ENCODE measurements at regions not wholly inside any gene's neighbourhood (a gene's known extent, or its start where the extent isn't known, plus 50 kb on each side); places are given as distances from the start of the nearest gene placed in this dataset.
A peak's percentile ranks its signal among the peaks of the same experiment; 100 is the strongest.
"Not testable (repeated sequence)": the region's sequence is repeated elsewhere in the genome, so short reads cannot be mapped to it uniquely, and the experiment has no call there.

- Mint-ChIP-seq H3K9me3 (peaks cover 3% of the 10 kb centered on the region), H3K27ac (no peak overlapping the region), H3K4me1 (peaks cover 1% of the 10 kb centered on the region), H3K36me3 (ENCODE audit: low read depth) (no peaks in the 10 kb centered on the region), H3K27me3 (no peaks in the 10 kb centered on the region), H3K4me3 (no peak overlapping the region)
- intact Hi-C loops (cut with micrococcal nuclease) = no loop called here
- peak; percentile 57 for DNase-seq
These were observed 127.3 kb upstream of the PLD5 start for GRCh38 chr1:242651817-242652216.

GRCh38 chr1:242641461-242641860 lies 117.0 kb upstream of the PLD5 start:
- DNase-seq = no peak
- Mint-ChIP-seq H3K9me3 (no peaks in the 10 kb centered on the region), H3K27me3 (no peaks in the 10 kb centered on the region), H3K4me3 (no peak overlapping the region), H3K27ac (no peak overlapping the region), H3K36me3 (ENCODE audit: low read depth) (no peaks in the 10 kb centered on the region), H3K4me1 (no peaks in the 10 kb centered on the region)
- intact Hi-C loops (cut with micrococcal nuclease) = no loop called here

- H3K27ac Mint-ChIP-seq = no peak overlapping the region
- H3K36me3 Mint-ChIP-seq (ENCODE audit: low read depth) = no peaks in the 10 kb centered on the region
- intact Hi-C loops (cut with micrococcal nuclease) = no loop called here
These were observed 114.6 kb upstream of the PLD5 start for GRCh38 chr1:242639104-242639503.

GRCh38 chr1:242634732-242635131 lies 110.2 kb upstream of the PLD5 start:
- H3K9me3 Mint-ChIP-seq = no peaks in the 10 kb centered on the region
- intact Hi-C loops (cut with micrococcal nuclease) = no loop called here
- DNase-seq = no peak
- H3K27me3 Mint-ChIP-seq = no peaks in the 10 kb centered on the region
- no peaks in the 10 kb centered on the region for H3K36me3 Mint-ChIP-seq (ENCODE audit: low read depth)
- H3K4me3 Mint-ChIP-seq = no peak overlapping the region
- H3K4me1 Mint-ChIP-seq = no peaks in the 10 kb centered on the region
- H3K27ac Mint-ChIP-seq = no peak overlapping the region

More at GRCh38 chr1:242639104-242639503, 114.6 kb upstream of the PLD5 start:
- H3K9me3 Mint-ChIP-seq = no peaks in the 10 kb centered on the region
- DNase-seq = peak; percentile 11
- no peaks in the 10 kb centered on the region for H3K27me3 Mint-ChIP-seq
- no peak overlapping the region for H3K4me3 Mint-ChIP-seq
- H3K4me1 Mint-ChIP-seq = no peaks in the 10 kb centered on the region

- H3K9me3 Mint-ChIP-seq = no peaks in the 10 kb centered on the region
- intact Hi-C loops (cut with micrococcal nuclease) = no loop called here
- H3K36me3 Mint-ChIP-seq (ENCODE audit: low read depth) = no peaks in the 10 kb centered on the region
- no peaks in the 10 kb centered on the region for H3K4me1 Mint-ChIP-seq
- H3K27ac Mint-ChIP-seq = no peak overlapping the region
- H3K4me3 Mint-ChIP-seq = no peak overlapping the region
- DNase-seq = no peak
- H3K27me3 Mint-ChIP-seq = no peaks in the 10 kb centered on the region
These were observed 104.9 kb upstream of the PLD5 start for GRCh38 chr1:242629396-242629795.

GRCh38 chr1:242623756-242624155 lies 99.3 kb upstream of the PLD5 start:
- H3K27ac Mint-ChIP-seq = no peak overlapping the region
- no peaks in the 10 kb centered on the region for H3K27me3 Mint-ChIP-seq
- DNase-seq = no peak
- peaks cover 2% of the 10 kb centered on the region for H3K9me3 Mint-ChIP-seq
- intact Hi-C loops (cut with micrococcal nuclease) = no loop called here
- H3K4me1 Mint-ChIP-seq = no peaks in the 10 kb centered on the region
- H3K4me3 Mint-ChIP-seq = no peak overlapping the region
- no peaks in the 10 kb centered on the region for H3K36me3 Mint-ChIP-seq (ENCODE audit: low read depth)

GRCh38 chr1:242623119-242623518 lies 98.6 kb upstream of the PLD5 start:
- no peaks in the 10 kb centered on the region for H3K36me3 Mint-ChIP-seq (ENCODE audit: low read depth)
- no peak for DNase-seq
- no peak overlapping the region for H3K4me3 Mint-ChIP-seq
- no peak overlapping the region for H3K27ac Mint-ChIP-seq
- H3K27me3 Mint-ChIP-seq = no peaks in the 10 kb centered on the region
- H3K9me3 Mint-ChIP-seq = peaks cover 6% of the 10 kb centered on the region
- intact Hi-C loops (cut with micrococcal nuclease) = no loop called here
- no peaks in the 10 kb centered on the region for H3K4me1 Mint-ChIP-seq

GRCh38 chr1:242613266-242613815 lies 88.8 kb upstream of the PLD5 start:
- H3K36me3 Mint-ChIP-seq (ENCODE audit: low read depth) = no peaks in the 10 kb centered on the region
- no peak overlapping the region for H3K4me3 Mint-ChIP-seq
- H3K27ac Mint-ChIP-seq = no peak overlapping the region
- intact Hi-C loops (cut with micrococcal nuclease) = no loop called here
- no peaks in the 10 kb centered on the region for H3K4me1 Mint-ChIP-seq
- no peaks in the 10 kb centered on the region for H3K9me3 Mint-ChIP-seq
- DNase-seq = no peak
- no peaks in the 10 kb centered on the region for H3K27me3 Mint-ChIP-seq

GRCh38 chr1:242610209-242610608 lies 85.7 kb upstream of the PLD5 start:
- DNase-seq = no peak
- Mint-ChIP-seq H3K4me1 (no peaks in the 10 kb centered on the region), H3K27me3 (no peaks in the 10 kb centered on the region), H3K36me3 (ENCODE audit: low read depth) (no peaks in the 10 kb centered on the region), H3K9me3 (no peaks in the 10 kb centered on the region), H3K4me3 (no peak overlapping the region), H3K27ac (no peak overlapping the region)
- intact Hi-C loops (cut with micrococcal nuclease) = no loop called here

- Mint-ChIP-seq H3K4me3 (no peak overlapping the region), H3K27me3 (no peaks in the 10 kb centered on the region), H3K27ac (no peak overlapping the region), H3K36me3 (ENCODE audit: low read depth) (no peaks in the 10 kb centered on the region), H3K4me1 (no peaks in the 10 kb centered on the region), H3K9me3 (no peaks in the 10 kb centered on the region)
- no peak for DNase-seq
- intact Hi-C loops (cut with micrococcal nuclease) = no loop called here
These were observed 81.0 kb upstream of the PLD5 start for GRCh38 chr1:242605521-242605920.

- H3K36me3 Mint-ChIP-seq (ENCODE audit: low read depth) = no peaks in the 10 kb centered on the region
- intact Hi-C loops (cut with micrococcal nuclease) = no loop called here
- no peak for DNase-seq
- H3K27me3 Mint-ChIP-seq = no peaks in the 10 kb centered on the region
- no peak overlapping the region for H3K27ac Mint-ChIP-seq
- H3K4me3 Mint-ChIP-seq = no peak overlapping the region
- H3K9me3 Mint-ChIP-seq = peaks cover 5% of the 10 kb centered on the region
- no peaks in the 10 kb centered on the region for H3K4me1 Mint-ChIP-seq
These were observed 77.5 kb upstream of the PLD5 start for GRCh38 chr1:242602001-242602400.

- H3K27me3 Mint-ChIP-seq; DNase-seq; H3K9me3 Mint-ChIP-seq; H3K4me1 Mint-ChIP-seq; H3K4me3 Mint-ChIP-seq; H3K27ac Mint-ChIP-seq; H3K36me3 Mint-ChIP-seq (ENCODE audit: low read depth); intact Hi-C loops (cut with micrococcal nuclease): not testable (repeated sequence)
These were observed 69.3 kb upstream of the PLD5 start for GRCh38 chr1:242593756-242594155.

GRCh38 chr1:242586360-242586680 lies 61.8 kb upstream of the PLD5 start:
- no peaks in the 10 kb centered on the region for H3K27me3 Mint-ChIP-seq
- no peaks in the 10 kb centered on the region for H3K4me1 Mint-ChIP-seq
- H3K36me3 Mint-ChIP-seq (ENCODE audit: low read depth) = no peaks in the 10 kb centered on the region
- intact Hi-C loops (cut with micrococcal nuclease) = no loop called here
- no peak overlapping the region for H3K27ac Mint-ChIP-seq
- H3K4me3 Mint-ChIP-seq = no peak overlapping the region
- DNase-seq = no peak
- H3K9me3 Mint-ChIP-seq = no peaks in the 10 kb centered on the region

- Mint-ChIP-seq H3K36me3 (ENCODE audit: low read depth) (no peaks in the 10 kb centered on the region), H3K9me3 (no peaks in the 10 kb centered on the region), H3K27ac (no peak overlapping the region), H3K4me3 (no peak overlapping the region), H3K4me1 (no peaks in the 10 kb centered on the region), H3K27me3 (no peaks in the 10 kb centered on the region)
- intact Hi-C loops (cut with micrococcal nuclease) = no loop called here
- DNase-seq = no peak
These were observed 61.3 kb upstream of the PLD5 start for GRCh38 chr1:242585616-242586359.

GRCh38 chr1:242582669-242583068 lies 58.2 kb upstream of the PLD5 start:
- no peaks in the 10 kb centered on the region for H3K4me1 Mint-ChIP-seq
- no peaks in the 10 kb centered on the region for H3K9me3 Mint-ChIP-seq
- DNase-seq = no peak
- H3K27ac Mint-ChIP-seq = no peak overlapping the region
- H3K36me3 Mint-ChIP-seq (ENCODE audit: low read depth) = no peaks in the 10 kb centered on the region
- intact Hi-C loops (cut with micrococcal nuclease) = no loop called here
- no peak overlapping the region for H3K4me3 Mint-ChIP-seq
- H3K27me3 Mint-ChIP-seq = no peaks in the 10 kb centered on the region
